IMR-90 (cell line): ENCODE measurements at regions not wholly inside any gene's neighbourhood (a gene's known extent, or its start where the extent isn't known, plus 50 kb on each side); places are given as distances from the start of the nearest gene placed in this dataset.

Source experiments
- ATAC-seq: fragments of 200-7000 bp; cut with Tn5 transposase; 2 replicates; pipeline ENCODE4 v1.9.1; 2020; ENCODE audit warnings: low read depth, mild to moderate bottlenecking, moderate library complexity
- BruUV-seq: library from RNA; stranded (reverse); fragments of 400-500 nt; replicated peaks from 2 replicates; lab custom pipeline; 2021; lab: Mats Ljungman, UMichigan
- CTCF ChIA-PET: fragments of 300-600 bp; formaldehyde crosslinking; extraction: SDS; loops from one replicate; lab custom pipeline; 2021; ENCODE audit warnings: antibody characterized with exemption; lab: Yijun Ruan, JAX
- POLR2A ChIA-PET: fragments of 300-600 bp; sonication (Branson Sonifier 250); formaldehyde crosslinking; loops from one replicate; lab custom pipeline; 2022; ENCODE audit warnings: antibody characterized with exemption; ENCODE audit not compliant: unreplicated experiment; lab: Charles Lee
- DNase-seq: peaks from one replicate; pipeline ENCODE4 v3.0.0; 2013
- H2AFZ ChIP-seq: replicated peaks from 2 replicates; pipeline ENCODE3; 2013; ENCODE audit warnings: low read length, mild to moderate bottlenecking; ENCODE audit not compliant: poor library complexity
- H2AK5ac ChIP-seq: 2 replicates; pipeline ENCODE4 v1.6.1; 2013; ENCODE audit warnings: low read depth, low read length, inconsistent platforms
- H2AK9ac ChIP-seq: replicated peaks from 2 replicates; pipeline ENCODE3; 2013; ENCODE audit warnings: mild to moderate bottlenecking, low read depth, low read length, moderate library complexity; ENCODE audit not compliant: poor library complexity
- H2BK120ac ChIP-seq: 2 replicates; pipeline ENCODE4 v1.6.1; 2013; ENCODE audit warnings: low read depth, low read length, inconsistent platforms
- H2BK15ac ChIP-seq: 3 replicates; pipeline ENCODE4 v1.6.1; 2013; ENCODE audit warnings: low read depth, low read length, inconsistent platforms
- H2BK20ac ChIP-seq: 2 replicates; pipeline ENCODE4 v1.6.1; 2013; ENCODE audit warnings: low read depth, mild to moderate bottlenecking, inconsistent platforms, low read length, moderate library complexity
- H2BK5ac ChIP-seq: 2 replicates; pipeline ENCODE4 v1.6.1; 2013; ENCODE audit warnings: mild to moderate bottlenecking, low read depth, low read length, inconsistent platforms; ENCODE audit not compliant: poor library complexity, severe bottlenecking
- H3K14ac ChIP-seq: replicated peaks from 2 replicates; pipeline ENCODE4 v1.6.1; 2013; ENCODE audit warnings: low read depth, low read length, inconsistent platforms
- H3K18ac ChIP-seq: 2 replicates; pipeline ENCODE4 v1.6.1; 2013; ENCODE audit warnings: low read depth, low read length, control low read depth
- H3K23ac ChIP-seq: 2 replicates; pipeline ENCODE4 v1.6.1; 2013; ENCODE audit warnings: low read depth, low read length, inconsistent platforms
- H3K27ac ChIP-seq: 2 replicates; pipeline ENCODE4 v1.5.1; 2013; ENCODE audit warnings: mild to moderate bottlenecking, control low read depth, low read length; ENCODE audit not compliant: insufficient read depth
- H3K27me3 ChIP-seq: 2 replicates; pipeline ENCODE4 v1.6.1; 2013; ENCODE audit warnings: low read length; ENCODE audit not compliant: control insufficient read depth, insufficient read depth
- H3K36me3 ChIP-seq: 2 replicates; pipeline ENCODE4 v1.6.1; 2013; ENCODE audit warnings: low read length, mixed read lengths; ENCODE audit not compliant: control insufficient read depth, insufficient read depth
- H3K4ac ChIP-seq: 2 replicates; pipeline ENCODE4 v1.6.1; 2013; ENCODE audit warnings: low read depth, low read length, inconsistent platforms
- H3K4me1 ChIP-seq: 2 replicates; pipeline ENCODE4 v1.6.1; 2013; ENCODE audit warnings: low read length, mixed read lengths; ENCODE audit not compliant: control insufficient read depth, insufficient read depth
- H3K4me2 ChIP-seq: 2 replicates; pipeline ENCODE4 v1.6.1; 2013; ENCODE audit warnings: low read depth, mild to moderate bottlenecking, control low read depth, low read length, moderate library complexity
- H3K4me3 ChIP-seq: 2 replicates; pipeline ENCODE4 v1.5.1; 2013; ENCODE audit warnings: low read depth, mild to moderate bottlenecking, control low read depth, low read length, moderate library complexity; ENCODE audit not compliant: insufficient read depth
- H3K56ac ChIP-seq: 2 replicates; pipeline ENCODE4 v1.6.1; 2013; ENCODE audit warnings: low read length, inconsistent platforms; ENCODE audit not compliant: insufficient read depth; ENCODE audit errors: extremely low read depth
- H3K79me1 ChIP-seq, 2 experiments: 2 replicates each; pipeline ENCODE4 v1.6.1; 2013; ENCODE audit warnings: low read length in 2 of 2, inconsistent platforms in 1 of 2, low read depth in 1 of 2
- H3K9ac ChIP-seq: 2 replicates; pipeline ENCODE4 v1.6.1; 2013; ENCODE audit warnings: low read depth, low read length, control low read depth
- H3K9me1 ChIP-seq: 2 replicates; pipeline ENCODE4 v1.6.1; 2013; ENCODE audit warnings: low read length, inconsistent platforms; ENCODE audit not compliant: insufficient read depth
- H3K9me3 ChIP-seq: 2 replicates; pipeline ENCODE4 v1.6.1; 2013; ENCODE audit warnings: low read length; ENCODE audit not compliant: control insufficient read depth, insufficient read depth
- H4K20me1 ChIP-seq: 2 replicates; pipeline ENCODE4 v1.6.1; 2013; ENCODE audit warnings: low read length, inconsistent platforms; ENCODE audit not compliant: insufficient read depth
- H4K5ac ChIP-seq: 2 replicates; pipeline ENCODE4 v1.6.1; 2013; ENCODE audit warnings: mild to moderate bottlenecking, low read depth, low read length, control low read depth
- H4K8ac ChIP-seq, 2 experiments: 2 replicates each; pipeline ENCODE4 v1.6.1; 2013; ENCODE audit warnings: low read depth in 2 of 2, low read length in 2 of 2, control low read depth in 1 of 2, inconsistent platforms in 1 of 2
- H4K91ac ChIP-seq: 2 replicates; pipeline ENCODE4 v1.6.1; 2013; ENCODE audit warnings: low read depth, low read length, inconsistent platforms; ENCODE audit not compliant: insufficient read depth
- CHD1 ChIP-seq: IDR thresholded peaks from 2 replicates; pipeline ENCODE4 v1.6.1; 2012; ENCODE audit warnings: low read depth, low read length, improper control_type of control experiment
- FOS ChIP-seq: fragments of 150-350 bp; IDR thresholded peaks from 2 replicates; pipeline ENCODE4 v1.6.1; 2016; ENCODE audit warnings: low read depth, low read length
- MAFK ChIP-seq: IDR thresholded peaks from 2 replicates; pipeline ENCODE4 v1.6.1; 2012; ENCODE audit warnings: low read depth, low read length, improper control_type of control experiment
- NFE2L2 ChIP-seq: fragments of 150-350 bp; IDR thresholded peaks from 2 replicates; pipeline ENCODE4 v1.6.1; 2016; ENCODE audit warnings: low read depth, mild to moderate bottlenecking, low read length
- POLR2A ChIP-seq: IDR thresholded peaks from 2 replicates; pipeline ENCODE4 v1.6.1; 2012; ENCODE audit warnings: mild to moderate bottlenecking, low read depth, low read length
- RFX5 ChIP-seq: IDR thresholded peaks from 2 replicates; pipeline ENCODE4 v1.8.0; 2012; ENCODE audit warnings: low read depth, mild to moderate bottlenecking, low read length, moderate library complexity
- SMC3 ChIP-seq: fragments of 150-350 bp; IDR thresholded peaks from 2 replicates; pipeline ENCODE4 v1.6.1; 2016; ENCODE audit warnings: low read depth, mild to moderate bottlenecking, antibody characterized with exemption, low read length, moderate library complexity
- WGBS, 2 experiments: methylation state at CpG; one replicate each; pipeline versions ENCODE4 v1.1.5 to v1.1.7; 2013; ENCODE audit warnings: missing lambda C conversion rate in 2 of 2; ENCODE audit not compliant: insufficient read length in 1 of 2; ENCODE audit errors: extremely low coverage in 2 of 2; 5-methylcytosine and 5-hydroxymethylcytosine counted together
- dilution Hi-C: fragments of 300-500 bp; cut with HindIII; formaldehyde crosslinking; loops from one replicate; pipeline ENCODE4 v1.14.3; 2018; ENCODE audit warnings: low sequenced_read_pairs; ENCODE audit not compliant: unreplicated experiment
- in situ Hi-C: fragments of 300-500 bp; cut with MboI; formaldehyde crosslinking; loops from 3 replicates; pipeline ENCODE4 v1.14.3; 2019; ENCODE audit warnings: low sequenced_read_pairs, inconsistent platforms, mixed read lengths
- intact Hi-C: fragments of 100-400 bp; cut with micrococcal nuclease; formaldehyde crosslinking; loops from 2 replicates; pipeline ENCODE4 v1.10.0; 2022
- TF ChIP-seq, protein P1 (sequence below): fragments of 150-350 bp; IDR thresholded peaks from 2 replicates; pipeline ENCODE4 v1.6.1; 2017; ENCODE audit warnings: mild to moderate bottlenecking, antibody characterized with exemption, low read length, low read depth

DNA sequence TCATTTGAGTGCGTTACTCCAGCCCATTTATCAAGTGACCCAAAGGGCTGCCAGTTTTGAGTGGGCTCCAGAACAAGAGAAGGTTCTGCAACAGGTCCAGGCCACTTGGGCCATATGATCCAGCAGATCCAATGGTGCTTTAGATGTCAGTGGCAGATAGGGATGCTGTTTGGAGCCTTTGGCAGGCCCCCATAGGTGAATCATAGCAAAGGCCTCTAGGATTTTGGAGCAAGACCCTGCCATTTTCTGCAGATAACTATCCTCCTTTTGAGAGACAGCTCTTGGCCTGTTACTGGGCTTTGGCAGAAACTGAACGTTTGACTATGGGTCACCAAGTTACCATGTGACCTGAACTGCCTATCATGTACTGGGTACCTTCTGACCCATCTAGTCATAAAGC, 358.8 kb upstream of the SEMA3C start:
- H3K27ac ChIP-seq: no peak overlapping the region
- no peak overlapping the region for H2BK120ac ChIP-seq
- no peaks in the 10 kb centered on the region for H4K20me1 ChIP-seq
- no peaks in the 10 kb centered on the region for H3K9me1 ChIP-seq
- no peaks in the 10 kb centered on the region for H3K36me3 ChIP-seq
- H4K8ac ChIP-seq: no peak overlapping the region
- no peak overlapping the region for H3K4ac ChIP-seq
- H3K9me3 ChIP-seq: no peaks in the 10 kb centered on the region
- no peak overlapping the region for H4K5ac ChIP-seq
- no peak overlapping the region for H2BK5ac ChIP-seq
- H3K18ac ChIP-seq: no peak overlapping the region
- in situ Hi-C loops (loop anchor here (10.0 kb wide), 1 partner anchor 157 kb away; no protein-coding TSS in a partner anchor), dilution Hi-C loops (no loop called here), intact Hi-C loops (no loop called here)
- H3K56ac ChIP-seq: no peak overlapping the region
- no peak overlapping the region for H3K9ac ChIP-seq
- no peak overlapping the region for H2AK9ac ChIP-seq
- H3K14ac ChIP-seq: no peak overlapping the region
- DNase-seq (no peak), ATAC-seq (no peak)
- no peaks in the 10 kb centered on the region for H3K4me1 ChIP-seq
- H3K4me2 ChIP-seq: no peak overlapping the region
- no TSS peak for BruUV-seq
- ChIA-PET CTCF (no interaction called here), POLR2A (no interaction called here)
- no peaks in the 10 kb centered on the region for H3K79me1 ChIP-seq
- no peak overlapping the region for H2AFZ ChIP-seq
- H3K4me3 ChIP-seq: no peak overlapping the region
- no peaks in the 10 kb centered on the region for H3K27me3 ChIP-seq
- no peak overlapping the region for H4K91ac ChIP-seq
- no peak overlapping the region for H2BK15ac ChIP-seq
- H3K23ac ChIP-seq: no peak overlapping the region
- WGBS, 2 experiments: no CpG with 5 or more reads among the region's 2 CpGs
- H2BK20ac ChIP-seq: no peak overlapping the region
- TF ChIP-seq CHD1: no peak
- TF ChIP-seq SMC3: no peak
- no peak for TF ChIP-seq RFX5
- TF ChIP-seq MAFK: no peak
- no peak for TF ChIP-seq FOS
- TF ChIP-seq, protein P1, sequence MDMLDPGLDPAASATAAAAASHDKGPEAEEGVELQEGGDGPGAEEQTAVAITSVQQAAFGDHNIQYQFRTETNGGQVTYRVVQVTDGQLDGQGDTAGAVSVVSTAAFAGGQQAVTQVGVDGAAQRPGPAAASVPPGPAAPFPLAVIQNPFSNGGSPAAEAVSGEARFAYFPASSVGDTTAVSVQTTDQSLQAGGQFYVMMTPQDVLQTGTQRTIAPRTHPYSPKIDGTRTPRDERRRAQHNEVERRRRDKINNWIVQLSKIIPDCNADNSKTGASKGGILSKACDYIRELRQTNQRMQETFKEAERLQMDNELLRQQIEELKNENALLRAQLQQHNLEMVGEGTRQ: no peak
- TF ChIP-seq NFE2L2: no peak
- TF ChIP-seq POLR2A: no peak
- no peak overlapping the region for H2AK5ac ChIP-seq
